ENCODE measurements at regions not wholly inside any gene's neighbourhood (a gene's known extent, or its start where the extent isn't known, plus 50 kb on each side); places are given as distances from the start of the nearest gene placed in this dataset.

- no peak for DNase-seq (ENCODE audit: low read depth in 2 of 3, low spot score in 2 of 3)
Measured at GRCh38 chr7:106196460-106197021, 84.4 kb upstream of the SYPL1 start.

GRCh38 chr7:106193661-106194060, 81.5 kb upstream of the SYPL1 start:
- DNase-seq (ENCODE audit: low read depth in 2 of 3, low spot score in 2 of 3), result no peak

- DNase-seq (ENCODE audit: low read depth in 2 of 3, low spot score in 2 of 3), result no peak
Measured at GRCh38 chr7:106190589-106191330, 78.6 kb upstream of the SYPL1 start.

- no peak for DNase-seq (ENCODE audit: low read depth in 2 of 3, low spot score in 2 of 3)
Measured at GRCh38 chr7:106187613-106188350, 75.7 kb upstream of the SYPL1 start.

- no peak for DNase-seq (ENCODE audit: low read depth in 2 of 3, low spot score in 2 of 3)
Measured at GRCh38 chr7:106185719-106186118, 73.6 kb upstream of the SYPL1 start.

- DNase-seq (ENCODE audit: low read depth in 2 of 3, low spot score in 2 of 3), result no peak
Measured at GRCh38 chr7:106183952-106184351, 71.8 kb upstream of the SYPL1 start.

GRCh38 chr7:106182904-106183303, 70.8 kb upstream of the SYPL1 start:
- DNase-seq (ENCODE audit: low read depth in 2 of 3, low spot score in 2 of 3), result no peak

- DNase-seq (ENCODE audit: low read depth in 2 of 3, low spot score in 2 of 3), result no peak
Measured at GRCh38 chr7:106181658-106182265, 69.7 kb upstream of the SYPL1 start.

- DNase-seq (ENCODE audit: low read depth in 2 of 3, low spot score in 2 of 3), result no peak
Measured at GRCh38 chr7:106180721-106181120, 68.6 kb upstream of the SYPL1 start.

GRCh38 chr7:106179256-106179655, 67.1 kb upstream of the SYPL1 start:
- DNase-seq (ENCODE audit: low read depth in 2 of 3, low spot score in 2 of 3), result no peak

- no peak for DNase-seq (ENCODE audit: low read depth in 2 of 3, low spot score in 2 of 3)
Measured at GRCh38 chr7:106178593-106179134, 66.6 kb upstream of the SYPL1 start.

- no peak for DNase-seq (ENCODE audit: low read depth in 2 of 3, low spot score in 2 of 3)
Measured at GRCh38 chr7:106177738-106178592, 65.9 kb upstream of the SYPL1 start.

- DNase-seq (ENCODE audit: low read depth in 2 of 3, low spot score in 2 of 3), result no peak
Measured at GRCh38 chr7:106177300-106177690, 65.2 kb upstream of the SYPL1 start.

GRCh38 chr7:106176414-106177299, 64.5 kb upstream of the SYPL1 start:
- DNase-seq (ENCODE audit: low read depth in 2 of 3, low spot score in 2 of 3), result peak; percentile 31 to 71 (median 56)

GRCh38 chr7:106175507-106175906, 63.4 kb upstream of the SYPL1 start:
- no peak for DNase-seq (ENCODE audit: low read depth in 2 of 3, low spot score in 2 of 3)

- DNase-seq (ENCODE audit: low read depth in 2 of 3, low spot score in 2 of 3), result no peak
Measured at GRCh38 chr7:106170651-106171050, 58.5 kb upstream of the SYPL1 start.

- DNase-seq (ENCODE audit: low read depth in 2 of 3, low spot score in 2 of 3), result no peak
Measured at GRCh38 chr7:106169821-106170610, 57.9 kb upstream of the SYPL1 start.

GRCh38 chr7:106167439-106168136, 55.5 kb upstream of the SYPL1 start:
- no peak for DNase-seq (ENCODE audit: low read depth in 2 of 3, low spot score in 2 of 3)

Measured in hematopoietic multipotent progenitor cell (in vitro differentiated cells).